Body of pancreas (tissue), 4 donors: ENCODE measurements at regions not wholly inside any gene's neighbourhood (a gene's known extent, or its start where the extent isn't known, plus 50 kb on each side); places are given as distances from the start of the nearest gene placed in this dataset.

Experiments used
- ATAC-seq: fragments of 150-250 bp; one replicate; pipeline ENCODE4 v1.9.1; 2016
- DNase-seq, 4 donors: peaks; one replicate each; pipeline ENCODE4 v3.0.0-alpha.2; 2019
- H3K27ac ChIP-seq, 4 donors: fragments of 200-600 bp; sonication (generic); 1 replicate in 3 of 4; 2 replicates in 1 of 4; pipeline versions ENCODE4 v1.5.1 to v1.6.1; 2016 to 2019; ENCODE audit warnings: mild to moderate bottlenecking in 1 of 4, mixed read lengths in 1 of 4, moderate library complexity in 1 of 4
- H3K27me3 ChIP-seq, 2 donors: fragments of 200-600 bp; sonication (generic); one replicate each; pipeline ENCODE4 v1.6.0; 2016; ENCODE audit warnings: mild to moderate bottlenecking in 1 of 2
- H3K36me3 ChIP-seq, 2 donors: fragments of 200-600 bp; sonication (generic); replicated peaks in 1 of 2; 2 replicates each; pipeline ENCODE4 v1.5.1; 2016; ENCODE audit warnings: low read depth in 2 of 2; ENCODE audit not compliant: insufficient read depth in 1 of 2
- H3K4me1 ChIP-seq: fragments of 200-600 bp; sonication (generic); one replicate; pipeline ENCODE4 v1.6.0; 2016
- H3K4me3 ChIP-seq, 2 donors: fragments of 200-600 bp; sonication (generic); 1 replicate in 1 of 2; 2 replicates in 1 of 2; pipeline ENCODE4 v1.5.1; 2016 to 2019
- H3K9me3 ChIP-seq, 3 donors: fragments of 200-600 bp; sonication (generic); 1 replicate in 2 of 3; 2 replicates in 1 of 3; pipeline ENCODE4 v1.5.1; 2016
- CTCF ChIP-seq, 7 experiments: fragments of 450-650 bp in 4 of 7; fragments of 200-600 bp in 3 of 7; sonication (generic) in 3 of 7; IDR thresholded peaks; one replicate each; pipeline ENCODE4 v1.5.1; 2016 to 2019; ENCODE audit warnings: antibody characterized with exemption in 7 of 7
- POLR2A ChIP-seq, 3 donors: fragments of 450-650 bp; IDR thresholded peaks; one replicate each; pipeline ENCODE4 v1.6.1; 2016; ENCODE audit warnings: antibody characterized with exemption in 3 of 3, mild to moderate bottlenecking in 2 of 3
- WGBS, 2 donors: methylation state at CpG; one replicate each; pipeline ENCODE4 v1.1.5; 2017; 5-methylcytosine and 5-hydroxymethylcytosine counted together
- intact Hi-C: fragments of 100-400 bp; cut with DNase I; formaldehyde crosslinking; loops from one replicate; pipeline ENCODE4 v1.15.1; 2023

- no peak overlapping the region for H3K4me3 ChIP-seq
- H3K36me3 ChIP-seq = no peaks in the 10 kb centered on the region
- no peaks in the 10 kb centered on the region for H3K27me3 ChIP-seq
- TF ChIP-seq CTCF (IDR thresholded peaks at IDR 0.05) = no peak
- no peak for TF ChIP-seq POLR2A (IDR thresholded peaks at IDR 0.05)
- no peak for ATAC-seq
- DNase-seq = no peak
- 75 to 77% methylated on average over 3 of the region's 3 CpGs for WGBS, 2 donors
- no peaks in the 10 kb centered on the region for H3K4me1 ChIP-seq
- H3K9me3 ChIP-seq = no peaks in the 10 kb centered on the region
- no peak overlapping the region for H3K27ac ChIP-seq
- intact Hi-C loops = no loop called here
These were observed 188.0 kb upstream of the RPL34 start for GRCh38 chr4:108432418-108432817.

GRCh38 chr4:108431986-108432385 lies 188.4 kb upstream of the RPL34 start:
- no peak for ATAC-seq
- Histone ChIP-seq H3K27ac (no peak overlapping the region), H3K4me3 (no peak overlapping the region), H3K9me3 (no peaks in the 10 kb centered on the region), H3K4me1 (no peaks in the 10 kb centered on the region), H3K36me3 (no peaks in the 10 kb centered on the region), H3K27me3 (no peaks in the 10 kb centered on the region)
- DNase-seq = no peak
- intact Hi-C loops = no loop called here
- whole genome bisulfite sequencing, 2 donors = 79 to 81% methylated on average over 1 of the region's 1 CpG
- no peak for TF ChIP-seq CTCF (IDR thresholded peaks at IDR 0.05)
- TF ChIP-seq POLR2A (IDR thresholded peaks at IDR 0.05) = no peak

DNA sequence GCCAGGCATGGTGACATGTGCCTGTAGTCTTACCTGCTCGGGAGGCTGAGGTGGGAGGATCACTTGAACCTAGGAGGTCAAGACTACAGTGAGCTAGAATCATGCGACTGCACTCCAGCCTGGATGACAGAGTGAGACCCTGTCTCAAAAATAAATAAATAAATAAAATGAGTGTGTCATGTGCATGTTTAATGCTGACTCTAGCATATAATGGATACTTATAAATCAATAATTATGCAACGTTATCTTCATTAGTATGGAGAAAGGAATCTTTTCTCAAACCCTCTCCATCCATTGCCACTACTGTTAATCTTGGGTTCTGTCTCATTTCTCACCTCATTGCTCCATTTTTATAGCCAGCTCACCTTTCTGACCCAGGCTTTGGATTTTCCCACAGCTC lies 189.5 kb upstream of the RPL34 start:
- WGBS, 2 donors = 73% methylated on average over 3 of the region's 3 CpGs
- no peak for ATAC-seq

DNA sequence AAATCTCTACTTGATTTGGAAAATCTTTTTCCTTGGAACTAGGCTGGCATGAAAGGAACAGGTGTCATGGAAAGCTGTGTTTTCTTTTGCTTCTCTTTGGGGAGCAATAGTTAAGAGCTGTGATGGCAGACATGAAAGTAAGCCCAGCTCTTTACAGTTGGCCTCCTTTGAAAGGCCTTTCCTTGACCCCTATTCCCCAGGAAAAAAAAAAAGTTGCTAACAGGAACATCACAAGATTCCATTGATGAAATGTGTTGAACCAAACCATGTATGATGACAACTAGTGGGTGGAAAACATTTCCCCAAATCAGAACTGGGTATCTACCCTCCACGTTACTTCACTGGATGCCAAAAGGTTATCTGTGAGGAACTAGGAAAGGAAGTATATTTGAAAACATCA lies 190.7 kb upstream of the RPL34 start:
- Histone ChIP-seq H3K27me3 (no peaks in the 10 kb centered on the region), H3K4me1 (no peaks in the 10 kb centered on the region), H3K4me3 (no peak overlapping the region), H3K36me3 (no peaks in the 10 kb centered on the region), H3K27ac (no peak overlapping the region), H3K9me3 (no peaks in the 10 kb centered on the region)
- WGBS, 2 donors = 68% methylated on average over 1 of the region's 1 CpG
- DNase-seq (no peak), ATAC-seq (no peak)
- TF ChIP-seq POLR2A (IDR thresholded peaks at IDR 0.05) (no peak), CTCF (IDR thresholded peaks at IDR 0.05) (no peak)
- intact Hi-C loops = no loop called here

More for the DNA sequence above, 189.5 kb upstream of the RPL34 start:
- Histone ChIP-seq H3K4me1 (no peaks in the 10 kb centered on the region), H3K4me3 (no peak overlapping the region), H3K9me3 (no peaks in the 10 kb centered on the region), H3K27me3 (no peaks in the 10 kb centered on the region), H3K27ac (no peak overlapping the region), H3K36me3 (no peaks in the 10 kb centered on the region)
- TF ChIP-seq CTCF (IDR thresholded peaks at IDR 0.05) (no peak), POLR2A (IDR thresholded peaks at IDR 0.05) (no peak)
- DNase-seq = no peak
- intact Hi-C loops = no loop called here

DNA sequence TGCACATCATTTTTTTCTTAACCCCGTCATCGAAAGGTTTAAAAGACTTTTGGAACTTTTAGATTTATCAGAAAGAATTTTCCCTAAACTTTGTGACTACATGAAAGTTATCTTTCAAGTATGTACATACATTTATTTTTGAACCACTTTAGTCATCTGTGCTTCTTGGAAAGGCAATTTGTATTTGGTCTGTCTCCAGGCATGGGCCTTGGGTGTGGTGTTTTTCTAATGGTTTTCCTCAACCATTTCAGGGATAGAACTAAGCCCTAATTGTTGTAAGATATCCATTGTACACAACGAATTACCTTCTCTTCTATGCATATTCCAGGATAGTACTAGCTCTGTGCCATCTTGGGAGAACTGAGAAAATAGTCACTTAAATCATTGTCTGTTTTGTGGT lies 191.5 kb upstream of the RPL34 start:
- DNase-seq (no peak), ATAC-seq (no peak)
- no peak overlapping the region for H3K27ac ChIP-seq
- no peak for TF ChIP-seq POLR2A (IDR thresholded peaks at IDR 0.05)
- TF ChIP-seq CTCF (IDR thresholded peaks at IDR 0.05) = no peak
- no peaks in the 10 kb centered on the region for H3K27me3 ChIP-seq
- H3K9me3 ChIP-seq = no peaks in the 10 kb centered on the region
- no peaks in the 10 kb centered on the region for H3K4me1 ChIP-seq
- H3K4me3 ChIP-seq = no peak overlapping the region
- intact Hi-C loops = no loop called here
- 75 to 78% methylated on average over 3 of the region's 3 CpGs for WGBS, 2 donors
- no peaks in the 10 kb centered on the region for H3K36me3 ChIP-seq
